SKM-1 treated with dmso at 0.1 percent for 144 hours (cell line): ENCODE measurements at regions not wholly inside any gene's neighbourhood (a gene's known extent, or its start where the extent isn't known, plus 50 kb on each side); places are given as distances from the start of the nearest gene placed in this dataset.

Source experiments
- DNase-seq: peaks from one replicate; lab custom pipeline; 2025; ENCODE audit not compliant: unreplicated experiment; lab: John Stamatoyannopoulos, UW

GRCh38 chr12:124399622-124400021 lies 104.7 kb downstream of the RFLNA start:
- no peak for DNase-seq

- no peak for DNase-seq
These were observed 103.8 kb downstream of the RFLNA start for GRCh38 chr12:124398578-124399227.

- no peak for DNase-seq
These were observed 103.1 kb downstream of the RFLNA start for GRCh38 chr12:124397807-124398577.

GRCh38 chr12:124397399-124397679 lies 102.4 kb downstream of the RFLNA start:
- DNase-seq = no peak

- DNase-seq = no peak
These were observed 101.9 kb downstream of the RFLNA start for GRCh38 chr12:124396544-124397398.

GRCh38 chr12:124395986-124396385 lies 101.1 kb downstream of the RFLNA start:
- no peak for DNase-seq

- no peak for DNase-seq
These were observed 100.4 kb downstream of the RFLNA start for GRCh38 chr12:124395284-124395752.

GRCh38 chr12:124394462-124395128 lies 99.7 kb downstream of the RFLNA start:
- DNase-seq = no peak

GRCh38 chr12:124393831-124394230 lies 98.9 kb downstream of the RFLNA start:
- no peak for DNase-seq

GRCh38 chr12:124393414-124393790 lies 98.5 kb downstream of the RFLNA start:
- no peak for DNase-seq

GRCh38 chr12:124392667-124393413 lies 97.9 kb downstream of the RFLNA start:
- no peak for DNase-seq

- no peak for DNase-seq
These were observed 97.4 kb downstream of the RFLNA start for GRCh38 chr12:124392271-124392666.

GRCh38 chr12:124391340-124392261 lies 96.7 kb downstream of the RFLNA start:
- DNase-seq = peak; percentile 28

GRCh38 chr12:124390442-124391097 lies 95.7 kb downstream of the RFLNA start:
- peak; percentile 54 for DNase-seq

GRCh38 chr12:124389725-124390441 lies 95.0 kb downstream of the RFLNA start:
- no peak for DNase-seq

GRCh38 chr12:124389138-124389724 lies 94.3 kb downstream of the RFLNA start:
- DNase-seq = no peak

- DNase-seq = no peak
These were observed 93.8 kb downstream of the RFLNA start for GRCh38 chr12:124388679-124389137.
